ENCODE measurements at regions not wholly inside any gene's neighbourhood (a gene's known extent, or its start where the extent isn't known, plus 50 kb on each side); places are given as distances from the start of the nearest gene placed in this dataset.

DNA sequence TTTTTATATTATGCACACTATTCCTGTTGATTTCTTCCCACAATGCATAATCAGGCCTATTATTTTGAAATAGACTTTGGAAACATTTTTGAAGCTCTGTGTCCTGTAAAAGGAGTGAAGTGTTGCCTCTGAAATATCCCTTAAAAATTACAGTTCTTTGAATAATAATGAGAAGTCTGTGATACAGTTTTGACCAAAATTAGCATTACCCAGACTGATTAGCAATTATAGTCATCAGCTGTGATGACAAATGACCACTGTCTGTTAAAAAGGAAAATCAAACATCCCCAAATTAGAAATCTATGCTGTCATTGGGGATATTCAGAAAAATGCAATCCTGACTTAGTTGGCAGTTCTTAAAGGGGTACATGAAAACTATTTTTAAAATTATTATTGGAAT lies 63.7 kb downstream of the PTGS2 start:
- TF ChIP-seq, protein P1, sequence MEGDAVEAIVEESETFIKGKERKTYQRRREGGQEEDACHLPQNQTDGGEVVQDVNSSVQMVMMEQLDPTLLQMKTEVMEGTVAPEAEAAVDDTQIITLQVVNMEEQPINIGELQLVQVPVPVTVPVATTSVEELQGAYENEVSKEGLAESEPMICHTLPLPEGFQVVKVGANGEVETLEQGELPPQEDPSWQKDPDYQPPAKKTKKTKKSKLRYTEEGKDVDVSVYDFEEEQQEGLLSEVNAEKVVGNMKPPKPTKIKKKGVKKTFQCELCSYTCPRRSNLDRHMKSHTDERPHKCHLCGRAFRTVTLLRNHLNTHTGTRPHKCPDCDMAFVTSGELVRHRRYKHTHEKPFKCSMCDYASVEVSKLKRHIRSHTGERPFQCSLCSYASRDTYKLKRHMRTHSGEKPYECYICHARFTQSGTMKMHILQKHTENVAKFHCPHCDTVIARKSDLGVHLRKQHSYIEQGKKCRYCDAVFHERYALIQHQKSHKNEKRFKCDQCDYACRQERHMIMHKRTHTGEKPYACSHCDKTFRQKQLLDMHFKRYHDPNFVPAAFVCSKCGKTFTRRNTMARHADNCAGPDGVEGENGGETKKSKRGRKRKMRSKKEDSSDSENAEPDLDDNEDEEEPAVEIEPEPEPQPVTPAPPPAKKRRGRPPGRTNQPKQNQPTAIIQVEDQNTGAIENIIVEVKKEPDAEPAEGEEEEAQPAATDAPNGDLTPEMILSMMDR (conservative IDR thresholded peaks at IDR 0.05; ENCODE audit: low read depth, low read length): no peak
- no peak for TF ChIP-seq EZH2phosphoT487 (IDR thresholded peaks at IDR 0.05; ENCODE audit: borderline replicate concordance, low read length)
- TF ChIP-seq EZH2 (IDR thresholded peaks at IDR 0.05; ENCODE audit: low read length, unreplicated experiment): no peak

Measured in PC-3 (cell line).